Keratinocyte (primary cell): ENCODE measurements at regions not wholly inside any gene's neighbourhood (a gene's known extent, or its start where the extent isn't known, plus 50 kb on each side); places are given as distances from the start of the nearest gene placed in this dataset.
A peak's percentile ranks its signal among the peaks of the same experiment; 100 is the strongest.
"Not testable (repeated sequence)": the region's sequence is repeated elsewhere in the genome, so short reads cannot be mapped to it uniquely, and the experiment has no call there.

Experiments
- DNase-seq: peaks from one replicate; pipeline ENCODE4 v3.0.0-alpha.2; 2011; ENCODE audit warnings: low read depth, missing footprints, low spot score
- FAIRE-seq: peaks from 2 replicates; lab custom pipeline; 2011; peaks lifted over from hg19 to GRCh38; lab: Jason Lieb, UNC
- H2AFZ ChIP-seq: 2 replicates; pipeline ENCODE4 v1.6.0; 2012; ENCODE audit warnings: low read length, control low read depth, inconsistent platforms; ENCODE audit not compliant: control insufficient read depth
- H3K27ac ChIP-seq: 2 replicates; pipeline ENCODE4 v1.5.1; 2011; ENCODE audit warnings: low read length; ENCODE audit not compliant: control insufficient read depth, insufficient read depth
- H3K27me3 ChIP-seq: 3 replicates; pipeline ENCODE4 v1.6.0; 2011; ENCODE audit warnings: low read length; ENCODE audit not compliant: control insufficient read depth, insufficient read depth; ENCODE audit errors: extremely low read depth
- H3K36me3 ChIP-seq, 2 experiments: 2 replicates in 1 of 2; 3 replicates in 1 of 2; pipeline ENCODE4 v1.5.1; 2011; ENCODE audit warnings: low read length in 2 of 2, mild to moderate bottlenecking in 1 of 2; ENCODE audit not compliant: control insufficient read depth in 2 of 2, insufficient read depth in 2 of 2; ENCODE audit errors: extremely low read depth in 1 of 2
- H3K4me1 ChIP-seq: 3 replicates; pipeline ENCODE4 v1.5.1; 2011; ENCODE audit warnings: low read length; ENCODE audit not compliant: control insufficient read depth, insufficient read depth; ENCODE audit errors: extremely low read depth
- H3K4me2 ChIP-seq: 3 replicates; pipeline ENCODE4 v1.6.0; 2011; ENCODE audit warnings: low read depth, low read length; ENCODE audit not compliant: control insufficient read depth, insufficient read depth; ENCODE audit errors: extremely low read depth
- H3K4me3 ChIP-seq, 3 experiments: fragments of 200-600 bp in 1 of 3; sonication (generic) in 1 of 3; 2 replicates in 2 of 3; 3 replicates in 1 of 3; pipeline ENCODE4 v1.5.1; 2011 to 2016; ENCODE audit warnings: low read length in 3 of 3, mild to moderate bottlenecking in 3 of 3, control low read depth in 2 of 3, inconsistent platforms in 1 of 3, low read depth in 1 of 3, mixed read lengths in 1 of 3, mixed run types in 1 of 3, moderate library complexity in 1 of 3; ENCODE audit not compliant: control insufficient read depth in 2 of 3, insufficient read depth in 2 of 3; ENCODE audit errors: extremely low read depth in 1 of 3
- H3K79me2 ChIP-seq: 2 replicates; pipeline ENCODE4 v1.6.0; 2012; ENCODE audit warnings: low read length; ENCODE audit not compliant: control insufficient read depth, insufficient read depth
- H3K9ac ChIP-seq: 3 replicates; pipeline ENCODE4 v1.6.0; 2011; ENCODE audit warnings: low read length; ENCODE audit not compliant: control insufficient read depth, insufficient read depth; ENCODE audit errors: extremely low read depth
- H3K9me1 ChIP-seq: 3 replicates; pipeline ENCODE4 v1.6.0; 2011; ENCODE audit warnings: low read length; ENCODE audit not compliant: control insufficient read depth, insufficient read depth; ENCODE audit errors: extremely low read depth
- H3K9me3 ChIP-seq: 2 replicates; pipeline ENCODE4 v1.5.1; 2012; ENCODE audit warnings: low read depth, low read length; ENCODE audit not compliant: control insufficient read depth
- H4K20me1 ChIP-seq: 3 replicates; pipeline ENCODE4 v1.6.0; 2011; ENCODE audit warnings: low read length; ENCODE audit not compliant: control insufficient read depth, insufficient read depth; ENCODE audit errors: extremely low read depth
- EZH2 ChIP-seq: IDR thresholded peaks from one replicate; pipeline ENCODE4 v1.6.1; 2012; ENCODE audit warnings: inconsistent platforms, mild to moderate bottlenecking, low read length, moderate library complexity
- dilution Hi-C: fragments of 300-500 bp; cut with MboI; formaldehyde crosslinking; loops from one replicate; pipeline ENCODE4 v1.7.0; 2020; ENCODE audit warnings: low sequenced_read_pairs; ENCODE audit not compliant: extremely low pct_ligation_motif_present
- TF ChIP-seq, protein P1 (sequence below), 3 experiments: IDR thresholded peaks in 1 of 3; conservative IDR thresholded peaks in 1 of 3; optimal IDR thresholded peaks in 1 of 3; 2 replicates in 2 of 3; 3 replicates in 1 of 3; pipeline versions ENCODE3 to v1.5.1; 2011; ENCODE audit warnings: low read length in 3 of 3, mild to moderate bottlenecking in 3 of 3, moderate library complexity in 2 of 3, control low read depth in 1 of 3, inconsistent platforms in 1 of 3; ENCODE audit not compliant: insufficient read depth in 2 of 3; ENCODE audit errors: extremely low read depth in 1 of 3

DNA sequence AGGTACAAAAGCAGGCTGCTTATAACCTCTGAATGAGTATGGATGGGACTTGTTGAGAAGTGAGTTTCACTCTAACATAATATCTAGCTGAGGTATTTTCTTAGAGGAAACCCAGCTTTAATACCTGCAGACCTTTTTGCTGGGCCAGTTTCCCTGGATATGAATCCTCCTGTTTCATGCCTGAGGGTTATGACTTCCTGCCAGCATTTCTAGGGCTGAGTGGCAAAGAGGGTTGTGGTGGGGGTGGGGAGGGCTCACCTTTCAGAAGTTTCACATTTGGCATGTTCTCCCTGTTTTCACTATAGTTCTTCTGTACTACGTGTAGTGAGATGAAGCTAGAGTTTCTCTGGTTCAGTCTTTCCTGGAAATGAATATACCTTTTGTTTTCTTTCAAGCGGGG, 73.7 kb downstream of the LACC1 start:
- Histone ChIP-seq H3K27ac (no peak overlapping the region), H3K9me1 (no peaks in the 10 kb centered on the region), H4K20me1 (no peaks in the 10 kb centered on the region), H3K36me3 (no peaks in the 10 kb centered on the region), H3K9ac (no peak overlapping the region), H3K9me3 (no peaks in the 10 kb centered on the region), H3K4me1 (peaks cover 14% of the 10 kb centered on the region), H2AFZ (peak overlapping the region; percentile 87), H3K4me3 (peak overlapping the region in 1 of 3 experiments; percentile 30), H3K27me3 (no peaks in the 10 kb centered on the region), H3K4me2 (peak overlapping the region; percentile 63), H3K79me2 (no peaks in the 10 kb centered on the region)
- dilution Hi-C loops: no loop called here
- FAIRE-seq (peak; percentile 84), DNase-seq (no peak)
- TF ChIP-seq, protein P1, sequence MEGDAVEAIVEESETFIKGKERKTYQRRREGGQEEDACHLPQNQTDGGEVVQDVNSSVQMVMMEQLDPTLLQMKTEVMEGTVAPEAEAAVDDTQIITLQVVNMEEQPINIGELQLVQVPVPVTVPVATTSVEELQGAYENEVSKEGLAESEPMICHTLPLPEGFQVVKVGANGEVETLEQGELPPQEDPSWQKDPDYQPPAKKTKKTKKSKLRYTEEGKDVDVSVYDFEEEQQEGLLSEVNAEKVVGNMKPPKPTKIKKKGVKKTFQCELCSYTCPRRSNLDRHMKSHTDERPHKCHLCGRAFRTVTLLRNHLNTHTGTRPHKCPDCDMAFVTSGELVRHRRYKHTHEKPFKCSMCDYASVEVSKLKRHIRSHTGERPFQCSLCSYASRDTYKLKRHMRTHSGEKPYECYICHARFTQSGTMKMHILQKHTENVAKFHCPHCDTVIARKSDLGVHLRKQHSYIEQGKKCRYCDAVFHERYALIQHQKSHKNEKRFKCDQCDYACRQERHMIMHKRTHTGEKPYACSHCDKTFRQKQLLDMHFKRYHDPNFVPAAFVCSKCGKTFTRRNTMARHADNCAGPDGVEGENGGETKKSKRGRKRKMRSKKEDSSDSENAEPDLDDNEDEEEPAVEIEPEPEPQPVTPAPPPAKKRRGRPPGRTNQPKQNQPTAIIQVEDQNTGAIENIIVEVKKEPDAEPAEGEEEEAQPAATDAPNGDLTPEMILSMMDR (optimal IDR thresholded peaks at IDR 0.05 in 1 of 3, IDR thresholded peaks at IDR 0.05 in 1 of 3, conservative IDR thresholded peaks at IDR 0.05 in 1 of 3; ENCODE audit: extremely low read depth in 1 of 3, insufficient read depth in 2 of 3, low read length in 3 of 3): no peak
- no peak for TF ChIP-seq EZH2

GRCh38 chr13:43956975-43957374, 77.3 kb downstream of the LACC1 start:
- H3K79me2 ChIP-seq, FAIRE-seq, H3K27ac ChIP-seq, H3K9me1 ChIP-seq, H3K36me3 ChIP-seq, H3K9me3 ChIP-seq, H2AFZ ChIP-seq, H4K20me1 ChIP-seq, DNase-seq, H3K9ac ChIP-seq, H3K27me3 ChIP-seq, H3K4me3 ChIP-seq, dilution Hi-C loops, H3K4me2 ChIP-seq: not testable (repeated sequence)
- H3K4me1 ChIP-seq: peaks cover 14% of the 10 kb centered on the region

GRCh38 chr13:43959291-43959690, 79.6 kb downstream of the LACC1 start:
- dilution Hi-C loops: no loop called here
- Histone ChIP-seq H3K9me3 (no peaks in the 10 kb centered on the region), H2AFZ (no peak overlapping the region), H3K9ac (no peak overlapping the region), H3K4me1 (peaks cover under 1% of the 10 kb centered on the region), H4K20me1 (no peaks in the 10 kb centered on the region), H3K4me3 (no peak overlapping the region), H3K27me3 (no peaks in the 10 kb centered on the region), H3K9me1 (no peaks in the 10 kb centered on the region), H3K27ac (no peak overlapping the region), H3K79me2 (no peaks in the 10 kb centered on the region), H3K36me3 (no peaks in the 10 kb centered on the region), H3K4me2 (no peak overlapping the region)
- FAIRE-seq: no peak
- DNase-seq: no peak
- no peak for TF ChIP-seq EZH2
- TF ChIP-seq, protein P1 (optimal IDR thresholded peaks at IDR 0.05 in 1 of 3, IDR thresholded peaks at IDR 0.05 in 1 of 3, conservative IDR thresholded peaks at IDR 0.05 in 1 of 3; ENCODE audit: extremely low read depth in 1 of 3, insufficient read depth in 2 of 3, low read length in 3 of 3): no peak
